ENCODE measurements at regions not wholly inside any gene's neighbourhood (a gene's known extent, or its start where the extent isn't known, plus 50 kb on each side); places are given as distances from the start of the nearest gene placed in this dataset.

GRCh38 chr5:68409259-68409658 is 193.7 kb downstream of the PIK3R1 start:
- peak; percentile 88 for DNase-seq (ENCODE audit: low read depth)
- TF ChIP-seq, protein P1, sequence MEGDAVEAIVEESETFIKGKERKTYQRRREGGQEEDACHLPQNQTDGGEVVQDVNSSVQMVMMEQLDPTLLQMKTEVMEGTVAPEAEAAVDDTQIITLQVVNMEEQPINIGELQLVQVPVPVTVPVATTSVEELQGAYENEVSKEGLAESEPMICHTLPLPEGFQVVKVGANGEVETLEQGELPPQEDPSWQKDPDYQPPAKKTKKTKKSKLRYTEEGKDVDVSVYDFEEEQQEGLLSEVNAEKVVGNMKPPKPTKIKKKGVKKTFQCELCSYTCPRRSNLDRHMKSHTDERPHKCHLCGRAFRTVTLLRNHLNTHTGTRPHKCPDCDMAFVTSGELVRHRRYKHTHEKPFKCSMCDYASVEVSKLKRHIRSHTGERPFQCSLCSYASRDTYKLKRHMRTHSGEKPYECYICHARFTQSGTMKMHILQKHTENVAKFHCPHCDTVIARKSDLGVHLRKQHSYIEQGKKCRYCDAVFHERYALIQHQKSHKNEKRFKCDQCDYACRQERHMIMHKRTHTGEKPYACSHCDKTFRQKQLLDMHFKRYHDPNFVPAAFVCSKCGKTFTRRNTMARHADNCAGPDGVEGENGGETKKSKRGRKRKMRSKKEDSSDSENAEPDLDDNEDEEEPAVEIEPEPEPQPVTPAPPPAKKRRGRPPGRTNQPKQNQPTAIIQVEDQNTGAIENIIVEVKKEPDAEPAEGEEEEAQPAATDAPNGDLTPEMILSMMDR (conservative IDR thresholded peaks at IDR 0.05; ENCODE audit: control insufficient read depth, insufficient read depth, low read depth, low read length) = no peak
- no peak overlapping the region for H3K4me3 ChIP-seq (ENCODE audit: control insufficient read depth, low read depth, low read length)

DNA sequence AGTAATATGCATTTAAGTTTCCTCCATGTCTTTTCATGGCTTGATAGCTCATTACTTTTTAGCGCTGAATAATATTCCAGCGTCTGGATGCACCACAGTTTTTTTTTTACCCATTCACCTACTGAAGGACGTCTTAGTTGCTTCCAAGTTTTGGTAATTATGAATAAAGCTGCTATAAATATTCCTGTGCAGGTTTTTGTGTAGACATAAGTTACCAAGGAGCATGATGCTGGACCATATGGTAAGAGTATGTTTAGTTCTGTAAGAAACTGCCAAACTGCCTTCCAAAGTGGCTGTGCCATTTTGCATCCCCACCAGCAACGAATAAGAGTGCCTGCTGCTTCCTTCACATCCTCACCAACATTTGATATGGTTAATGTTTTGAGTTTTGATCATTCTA is 195.6 kb downstream of the PIK3R1 start:
- TF ChIP-seq, protein P1 (conservative IDR thresholded peaks at IDR 0.05; ENCODE audit: control insufficient read depth, insufficient read depth, low read depth, low read length) = no peak
- no peak for DNase-seq (ENCODE audit: low read depth)

DNA sequence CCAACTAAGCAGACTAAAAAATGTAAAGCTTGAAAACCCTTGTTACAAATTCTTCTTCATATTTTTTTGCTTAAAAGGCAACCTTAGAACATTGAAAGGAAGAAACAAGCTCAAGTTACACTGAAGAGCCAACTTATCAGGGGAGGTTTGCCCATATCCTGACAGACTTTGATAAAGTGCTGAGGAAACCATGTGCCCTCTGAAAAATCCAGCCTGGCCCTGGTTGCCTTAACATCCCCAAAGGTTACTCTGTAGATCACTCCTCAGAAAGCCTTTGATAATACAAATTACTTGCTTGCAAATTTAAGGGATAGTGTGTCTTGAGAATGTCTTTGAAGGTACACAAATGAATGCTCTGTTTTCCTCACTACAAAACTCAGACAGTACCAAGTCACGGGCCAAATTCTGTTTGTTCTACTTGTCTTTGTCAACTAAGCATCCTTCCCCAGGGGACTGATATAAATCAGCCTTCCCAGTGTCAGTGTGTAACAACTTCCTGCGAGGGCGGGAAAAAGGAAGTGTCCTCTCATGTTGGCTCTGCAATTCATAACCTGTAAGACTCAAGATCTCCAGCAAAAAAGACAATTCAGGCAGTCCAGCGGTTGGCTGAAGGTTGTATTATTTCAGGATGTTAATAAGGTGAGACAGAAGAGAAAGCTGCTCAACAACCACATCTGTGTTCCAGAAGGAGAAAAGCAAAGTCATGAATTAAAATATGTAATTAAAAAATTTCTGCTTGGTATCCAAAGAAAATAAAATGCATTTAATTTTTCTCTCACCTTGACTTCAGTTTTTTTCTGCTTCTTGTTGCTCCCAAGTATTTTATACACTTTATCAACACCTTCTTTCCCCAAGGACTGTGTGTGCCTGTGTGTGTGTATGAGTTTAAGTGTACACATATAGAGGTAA is 199.9 kb downstream of the PIK3R1 start:
- no peak for DNase-seq (ENCODE audit: low read depth)
- TF ChIP-seq, protein P1 (conservative IDR thresholded peaks at IDR 0.05; ENCODE audit: control insufficient read depth, insufficient read depth, low read depth, low read length) = no peak

More for the DNA sequence above, 195.6 kb downstream of the PIK3R1 start:
- H3K4me3 ChIP-seq (ENCODE audit: control insufficient read depth, low read depth, low read length) = no peak overlapping the region

DNA sequence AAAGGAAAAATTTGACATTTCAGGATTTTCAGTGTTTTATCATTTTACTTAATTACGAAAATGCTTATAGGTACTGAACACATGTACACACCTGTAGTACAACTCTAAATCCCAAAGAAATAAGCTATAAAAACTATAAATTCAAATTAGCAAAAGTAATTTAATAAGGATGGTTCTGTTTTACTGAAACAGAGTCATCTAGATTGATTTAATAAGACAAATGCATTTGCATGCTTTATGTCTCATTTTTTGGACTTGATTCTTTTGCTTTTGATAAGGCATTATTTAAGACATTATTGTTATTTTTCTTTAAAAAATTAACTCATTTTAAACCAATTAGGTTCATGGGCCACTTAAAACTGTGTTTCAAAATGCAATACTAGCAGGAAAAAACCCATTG is 201.2 kb downstream of the PIK3R1 start:
- no peak for DNase-seq (ENCODE audit: low read depth)
- TF ChIP-seq, protein P1 (conservative IDR thresholded peaks at IDR 0.05; ENCODE audit: control insufficient read depth, insufficient read depth, low read depth, low read length) = no peak
- H3K4me3 ChIP-seq (ENCODE audit: control insufficient read depth, low read depth, low read length) = no peak overlapping the region

More for the DNA sequence above, 199.9 kb downstream of the PIK3R1 start:
- no peak overlapping the region for H3K4me3 ChIP-seq (ENCODE audit: control insufficient read depth, low read depth, low read length)

DNA sequence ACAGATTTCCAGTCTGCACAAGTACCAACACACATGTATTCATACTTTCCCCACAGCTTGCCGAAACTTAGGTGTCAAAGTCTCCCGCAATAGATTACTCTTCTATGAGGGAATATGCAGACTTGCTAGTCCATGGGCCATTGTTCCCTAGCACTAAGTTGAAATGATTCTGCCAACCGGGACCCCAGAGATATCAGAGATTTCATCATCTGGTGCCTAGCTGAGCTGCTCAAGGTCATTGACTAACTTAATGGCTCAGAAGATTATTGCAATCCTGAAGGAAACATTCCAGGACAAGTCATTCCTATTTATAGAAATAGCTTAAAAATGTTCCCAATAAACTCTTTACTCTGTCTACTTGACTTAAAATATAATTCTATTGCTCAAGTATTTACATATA is 202.6 kb downstream of the PIK3R1 start:
- no peak overlapping the region for H3K4me3 ChIP-seq (ENCODE audit: control insufficient read depth, low read depth, low read length)
- TF ChIP-seq, protein P1 (conservative IDR thresholded peaks at IDR 0.05; ENCODE audit: control insufficient read depth, insufficient read depth, low read depth, low read length) = no peak
- DNase-seq (ENCODE audit: low read depth) = peak; percentile 62

DNA sequence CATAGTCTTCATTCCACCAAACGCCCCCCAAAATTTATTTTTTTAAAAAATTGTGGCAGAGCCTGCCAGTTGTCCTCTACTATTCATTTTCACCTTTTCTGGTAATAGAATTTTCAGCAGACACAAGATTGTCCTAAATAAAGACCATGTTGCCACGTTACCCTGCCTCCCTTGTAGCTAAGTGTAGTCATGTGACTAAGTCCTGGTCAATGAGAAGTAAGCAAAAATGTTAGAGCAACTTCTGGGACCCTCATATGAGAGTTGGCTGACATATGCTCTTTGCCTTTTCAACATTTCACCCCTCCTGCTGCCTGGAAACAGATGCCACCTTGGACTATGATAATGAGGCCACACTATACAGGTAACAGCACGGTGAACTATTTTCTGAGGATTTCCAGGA is 203.1 kb downstream of the PIK3R1 start:
- DNase-seq (ENCODE audit: low read depth) = no peak
- no peak overlapping the region for H3K4me3 ChIP-seq (ENCODE audit: control insufficient read depth, low read depth, low read length)
- TF ChIP-seq, protein P1 (conservative IDR thresholded peaks at IDR 0.05; ENCODE audit: control insufficient read depth, insufficient read depth, low read depth, low read length) = no peak
